CD4-positive, CD25-positive, alpha-beta regulatory T cell (primary cell): ENCODE measurements at regions not wholly inside any gene's neighbourhood (a gene's known extent, or its start where the extent isn't known, plus 50 kb on each side); places are given as distances from the start of the nearest gene placed in this dataset.
A peak's percentile ranks its signal among the peaks of the same experiment; 100 is the strongest.

Experiments
- ATAC-seq, 2 donors: fragments of 150-1000 bp; cut with Tn5 transposase; one replicate each; pipeline ENCODE4 v1.10.0; 2021; ENCODE audit warnings: low read depth in 2 of 2, moderate number of reproducible peaks in 2 of 2, moderate library complexity in 1 of 2
- DNase-seq, 3 donors: peaks; one replicate each; pipeline versions ENCODE4 v3.0.0 to v3.0.0-alpha.2; 2012 to 2022; ENCODE audit warnings: mixed read lengths in 1 of 3
- H3K27ac ChIP-seq: one replicate; pipeline ENCODE4 v1.7.0; 2013; ENCODE audit warnings: mild to moderate bottlenecking, low read length; ENCODE audit not compliant: insufficient read depth, poor library complexity, severe bottlenecking
- H3K27me3 ChIP-seq: one replicate; pipeline ENCODE4 v1.7.0; 2013; ENCODE audit warnings: low read length; ENCODE audit not compliant: control insufficient read depth, insufficient read depth
- H3K36me3 ChIP-seq: one replicate; pipeline ENCODE4 v1.7.0; 2013; ENCODE audit warnings: mild to moderate bottlenecking, low read length, moderate library complexity; ENCODE audit not compliant: control insufficient read depth, insufficient read depth
- H3K4me1 ChIP-seq: 2 replicates; pipeline ENCODE4 v1.7.0; 2013; ENCODE audit warnings: mild to moderate bottlenecking, low read length; ENCODE audit not compliant: insufficient read depth, control insufficient read depth, poor library complexity, severe bottlenecking
- H3K4me3 ChIP-seq: one replicate; pipeline ENCODE4 v1.7.0; 2013; ENCODE audit warnings: low read depth, mild to moderate bottlenecking, low read length, moderate library complexity
- H3K9me3 ChIP-seq, 2 experiments: 1 replicate in 1 of 2; 2 replicates in 1 of 2; pipeline ENCODE4 v1.7.0; 2013; ENCODE audit warnings: low read length in 2 of 2, mild to moderate bottlenecking in 1 of 2, moderate library complexity in 1 of 2; ENCODE audit not compliant: control insufficient read depth in 2 of 2
- H3K27ac Mint-ChIP-seq, 3 donors: one replicate each; pipeline ENCODE4 v1.8.0; 2020 to 2022; ENCODE audit warnings: mild to moderate bottlenecking in 3 of 3, mixed read lengths in 3 of 3, moderate library complexity in 2 of 3
- H3K27me3 Mint-ChIP-seq: one replicate; pipeline ENCODE4 v1.8.0; 2022; ENCODE audit warnings: mild to moderate bottlenecking, mixed read lengths
- H3K36me3 Mint-ChIP-seq: one replicate; pipeline ENCODE4 v1.8.0; 2020; ENCODE audit warnings: mixed read lengths
- H3K4me1 Mint-ChIP-seq, 4 donors: one replicate each; pipeline ENCODE4 v1.8.0; 2020 to 2022; ENCODE audit warnings: mixed read lengths in 4 of 4, mild to moderate bottlenecking in 1 of 4
- H3K4me3 Mint-ChIP-seq, 4 donors: one replicate each; pipeline ENCODE4 v1.8.0; 2020 to 2022; ENCODE audit warnings: mild to moderate bottlenecking in 4 of 4, mixed read lengths in 4 of 4, moderate library complexity in 3 of 4
- H3K9me3 Mint-ChIP-seq, 7 donors: one replicate each; pipeline ENCODE4 v1.8.0; 2020 to 2022; ENCODE audit warnings: mixed read lengths in 7 of 7, mild to moderate bottlenecking in 3 of 7, moderate library complexity in 2 of 7

DNA sequence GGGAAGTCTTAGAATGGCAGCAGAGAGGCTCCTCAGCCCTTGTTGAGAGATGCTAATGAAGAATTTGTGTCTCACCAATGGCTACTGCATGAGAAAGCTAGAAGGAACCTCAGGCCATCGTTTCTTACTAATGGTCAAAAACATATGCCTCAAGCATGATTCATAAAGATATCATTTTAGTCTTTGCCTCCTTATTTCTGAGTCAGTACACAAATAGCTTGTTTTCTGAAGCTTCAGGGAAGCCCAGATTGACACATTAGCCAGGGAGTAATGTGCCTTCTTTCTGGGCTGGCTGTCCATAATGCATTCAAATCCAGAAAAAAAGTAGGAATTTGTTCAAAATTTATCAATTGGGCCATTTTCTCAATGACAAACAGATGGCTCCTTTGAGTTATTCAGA lies 169.4 kb upstream of the ZBED5 start:
- H3K9me3 Mint-ChIP-seq, result no peaks in the 10 kb centered on the region
- peaks cover 24% of the 10 kb centered on the region for H3K27me3 Mint-ChIP-seq
- Histone ChIP-seq H3K9me3 (no peaks in the 10 kb centered on the region), H3K36me3 (no peaks in the 10 kb centered on the region), H3K4me1 (no peaks in the 10 kb centered on the region), H3K27ac (no peak overlapping the region), H3K4me3 (no peak overlapping the region), H3K27me3 (peaks cover 5% of the 10 kb centered on the region)
- no peaks in the 10 kb centered on the region for H3K36me3 Mint-ChIP-seq
- DNase-seq (no peak), ATAC-seq (no peak)
- H3K4me3 Mint-ChIP-seq, result no peak overlapping the region
- H3K27ac Mint-ChIP-seq, result no peak overlapping the region
- no peaks in the 10 kb centered on the region for H3K4me1 Mint-ChIP-seq

DNA sequence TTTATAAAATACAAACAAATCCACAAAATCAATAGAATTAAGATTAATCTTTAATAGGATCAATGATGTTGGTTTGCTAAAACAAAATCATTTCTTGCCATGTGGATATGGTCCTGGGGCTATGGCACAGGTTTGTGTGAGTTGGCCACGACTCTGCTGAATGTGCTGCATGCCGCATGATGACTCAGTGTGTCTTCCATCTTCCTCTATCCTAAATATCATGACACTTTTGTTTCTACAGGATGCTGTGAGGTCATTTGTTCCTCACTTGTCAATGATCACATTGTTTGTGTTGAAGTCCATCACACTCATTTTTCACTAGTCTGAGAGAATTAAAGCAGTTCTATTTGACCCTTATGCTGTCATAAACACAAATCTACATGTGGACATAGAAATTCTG lies 167.2 kb upstream of the ZBED5 start:
- no peaks in the 10 kb centered on the region for H3K36me3 ChIP-seq
- Mint-ChIP-seq H3K4me1 (peaks cover 0 to 2% (median 0%) of the 10 kb centered on the region in 4 donors), H3K4me3 (no peak overlapping the region), H3K9me3 (no peaks in the 10 kb centered on the region), H3K36me3 (no peaks in the 10 kb centered on the region), H3K27ac (no peak overlapping the region), H3K27me3 (peaks cover 23% of the 10 kb centered on the region)
- no peak for ATAC-seq
- H3K9me3 ChIP-seq, result no peaks in the 10 kb centered on the region
- DNase-seq, result no peak
- no peak overlapping the region for H3K27ac ChIP-seq
- H3K4me1 ChIP-seq, result no peaks in the 10 kb centered on the region
- H3K4me3 ChIP-seq, result no peak overlapping the region
- peaks cover 8% of the 10 kb centered on the region for H3K27me3 ChIP-seq

DNA sequence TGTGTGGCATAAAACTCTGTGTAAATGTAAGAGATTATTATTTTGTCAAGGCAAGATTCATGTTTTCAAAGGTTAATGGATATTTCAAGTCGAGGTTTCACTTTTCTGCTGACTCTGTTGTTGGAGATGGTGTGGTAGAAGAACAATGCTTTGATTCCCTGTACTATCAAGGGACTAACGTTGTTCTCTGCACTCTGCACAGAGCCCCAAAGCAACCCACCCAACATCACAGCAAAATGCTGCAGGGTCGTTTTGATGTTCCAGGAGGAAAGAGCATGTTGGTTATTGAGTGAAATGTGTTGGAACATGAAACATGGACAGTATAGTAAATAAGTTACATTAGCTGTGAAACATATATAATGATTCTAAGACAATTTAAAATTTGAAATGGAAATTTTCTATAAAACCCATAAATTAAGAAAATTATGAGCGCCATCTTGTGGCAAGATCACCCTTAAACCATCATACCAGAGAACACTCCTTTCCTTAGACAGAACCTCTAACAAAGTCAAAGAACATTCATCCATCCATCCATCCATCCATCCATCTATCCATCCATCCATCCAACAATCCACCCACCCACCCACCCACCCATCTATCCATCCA lies 164.4 kb upstream of the ZBED5 start:
- DNase-seq, result peak in 2 of 3 donors; percentile 29 to 41

DNA sequence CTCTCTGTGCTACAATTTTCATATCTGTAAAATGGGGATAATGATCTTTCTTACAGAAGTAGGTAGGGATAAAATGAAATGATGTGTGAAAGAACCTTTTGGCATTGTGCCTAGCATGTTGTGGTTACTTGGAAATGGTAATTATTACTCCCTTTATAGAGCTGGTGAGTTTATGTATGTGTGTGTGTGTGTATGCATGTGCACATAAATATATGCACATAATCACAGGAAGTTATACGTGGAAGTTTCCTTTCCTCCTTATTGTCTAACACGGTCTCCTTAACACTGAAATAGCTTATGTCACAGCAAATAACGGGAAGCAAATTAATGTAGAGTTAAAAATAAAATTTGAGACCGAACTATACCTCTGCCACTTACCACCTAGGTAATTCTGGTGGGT lies 163.7 kb upstream of the ZBED5 start:
- Histone ChIP-seq H3K27ac (no peak overlapping the region), H3K27me3 (peaks cover 2% of the 10 kb centered on the region), H3K4me1 (no peaks in the 10 kb centered on the region), H3K36me3 (no peaks in the 10 kb centered on the region), H3K4me3 (no peak overlapping the region), H3K9me3 (no peaks in the 10 kb centered on the region)
- no peak overlapping the region for H3K4me3 Mint-ChIP-seq
- H3K27me3 Mint-ChIP-seq, result peaks cover 29% of the 10 kb centered on the region
- ATAC-seq, result no peak
- H3K9me3 Mint-ChIP-seq, result peaks cover 0 to 1% (median 0%) of the 10 kb centered on the region in 7 donors
- no peak overlapping the region for H3K27ac Mint-ChIP-seq
- no peaks in the 10 kb centered on the region for H3K36me3 Mint-ChIP-seq
- DNase-seq, result no peak
- peaks cover 0 to 2% (median 0%) of the 10 kb centered on the region in 4 donors for H3K4me1 Mint-ChIP-seq

More for the DNA sequence above, 164.4 kb upstream of the ZBED5 start:
- no peak overlapping the region for H3K4me3 Mint-ChIP-seq
- H3K27ac Mint-ChIP-seq, result no peak overlapping the region
- H3K27me3 ChIP-seq, result peaks cover 8% of the 10 kb centered on the region
- no peaks in the 10 kb centered on the region for H3K4me1 ChIP-seq
- no peak overlapping the region for H3K27ac ChIP-seq
- H3K27me3 Mint-ChIP-seq, result peaks cover 24% of the 10 kb centered on the region
- no peaks in the 10 kb centered on the region for H3K9me3 ChIP-seq
- ATAC-seq, result no peak
- H3K4me3 ChIP-seq, result no peak overlapping the region
- H3K4me1 Mint-ChIP-seq, result peaks cover 0 to 2% (median 0%) of the 10 kb centered on the region in 4 donors
- peaks cover 0 to 1% (median 0%) of the 10 kb centered on the region in 7 donors for H3K9me3 Mint-ChIP-seq
- H3K36me3 ChIP-seq, result no peaks in the 10 kb centered on the region
- no peaks in the 10 kb centered on the region for H3K36me3 Mint-ChIP-seq

DNA sequence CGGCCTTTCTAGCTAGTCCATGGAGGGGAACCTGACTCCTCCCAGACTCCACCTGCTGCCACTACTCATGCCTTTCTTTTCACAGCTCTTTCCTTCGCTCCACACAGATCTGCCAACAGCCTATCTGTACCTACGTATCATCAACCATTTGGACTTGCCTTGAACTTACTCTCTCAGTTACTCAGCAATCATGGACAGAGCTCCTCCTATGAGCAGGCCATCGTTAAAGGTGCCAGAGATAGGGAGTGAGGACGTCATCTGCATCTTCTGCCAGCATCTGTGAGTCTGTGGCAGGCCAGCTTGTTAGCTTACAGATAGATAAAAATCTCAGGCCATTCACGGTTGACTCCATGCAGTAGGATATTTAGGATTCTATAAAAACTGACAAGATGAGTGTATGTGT lies 162.9 kb upstream of the ZBED5 start:
- DNase-seq, result no peak
- H3K36me3 ChIP-seq, result no peaks in the 10 kb centered on the region
- peaks cover 2% of the 10 kb centered on the region for H3K27me3 ChIP-seq
- H3K4me1 ChIP-seq, result no peaks in the 10 kb centered on the region
- Mint-ChIP-seq H3K36me3 (no peaks in the 10 kb centered on the region), H3K9me3 (peaks cover 0 to 1% (median 0%) of the 10 kb centered on the region in 7 donors), H3K4me3 (no peak overlapping the region), H3K27me3 (peaks cover 27% of the 10 kb centered on the region), H3K4me1 (peaks cover 0 to 2% (median 0%) of the 10 kb centered on the region in 4 donors), H3K27ac (no peak overlapping the region)
- no peak for ATAC-seq
- H3K27ac ChIP-seq, result no peak overlapping the region
- no peak overlapping the region for H3K4me3 ChIP-seq
- no peaks in the 10 kb centered on the region for H3K9me3 ChIP-seq

DNA sequence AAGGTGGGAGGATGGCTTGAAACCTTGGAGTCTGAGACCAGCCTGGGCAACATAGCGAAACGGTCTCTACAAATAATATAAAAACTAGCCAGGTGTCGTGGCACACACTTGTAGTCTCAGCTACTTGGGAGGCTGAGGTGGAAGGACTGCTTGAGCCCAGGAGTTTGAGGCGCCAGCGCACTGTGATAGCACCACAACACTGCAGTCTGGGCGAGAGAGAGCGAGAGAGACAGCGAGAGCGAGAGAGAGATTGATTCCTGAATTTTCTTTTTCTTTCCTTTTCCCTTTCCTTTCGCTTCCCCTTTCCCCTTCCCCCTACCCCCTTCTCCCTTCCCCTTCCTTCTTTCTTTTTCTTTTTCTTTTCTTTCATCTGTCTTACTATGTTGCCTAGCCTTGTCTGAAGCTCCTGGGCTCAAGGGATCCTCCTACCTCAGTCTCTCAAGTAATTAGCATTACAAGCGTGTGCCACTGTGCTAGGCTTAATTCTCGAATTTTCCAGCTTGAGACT lies 162.4 kb upstream of the ZBED5 start:
- H3K36me3 Mint-ChIP-seq, result no peaks in the 10 kb centered on the region
- H3K27ac Mint-ChIP-seq, result no peak overlapping the region
- H3K36me3 ChIP-seq, result no peaks in the 10 kb centered on the region
- H3K4me1 ChIP-seq, result no peaks in the 10 kb centered on the region
- H3K4me3 ChIP-seq, result no peak overlapping the region
- H3K9me3 ChIP-seq, result no peaks in the 10 kb centered on the region
- H3K4me3 Mint-ChIP-seq, result no peak overlapping the region
- peaks cover 2% of the 10 kb centered on the region for H3K27me3 ChIP-seq
- DNase-seq (no peak), ATAC-seq (no peak)
- no peak overlapping the region for H3K27ac ChIP-seq
- H3K4me1 Mint-ChIP-seq, result peaks cover 0 to 2% (median 0%) of the 10 kb centered on the region in 4 donors
- H3K27me3 Mint-ChIP-seq, result peaks cover 27% of the 10 kb centered on the region
- H3K9me3 Mint-ChIP-seq, result peaks cover 0 to 1% (median 0%) of the 10 kb centered on the region in 7 donors

DNA sequence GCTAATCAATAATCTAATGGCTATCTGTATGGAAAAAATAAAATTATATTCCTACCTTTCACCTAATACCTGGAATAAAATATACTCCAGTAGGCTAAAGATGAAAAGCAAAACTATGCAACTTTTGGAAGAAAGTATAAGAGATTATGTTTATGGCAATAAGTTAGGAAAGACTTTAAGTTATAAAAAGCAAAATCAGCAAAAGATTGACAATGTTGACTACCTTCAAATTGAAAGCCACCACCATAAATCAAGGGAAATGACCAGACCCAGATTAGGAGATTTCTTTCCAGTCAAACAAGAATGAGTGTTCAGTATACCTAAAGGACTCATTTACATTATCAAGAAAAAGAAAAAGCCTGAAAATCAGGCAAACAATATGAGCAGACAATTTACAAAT lies 159.1 kb upstream of the ZBED5 start:
- no peaks in the 10 kb centered on the region for H3K4me1 ChIP-seq
- H3K4me3 Mint-ChIP-seq, result no peak overlapping the region
- peaks cover 0 to 2% (median 0%) of the 10 kb centered on the region in 4 donors for H3K4me1 Mint-ChIP-seq

DNA sequence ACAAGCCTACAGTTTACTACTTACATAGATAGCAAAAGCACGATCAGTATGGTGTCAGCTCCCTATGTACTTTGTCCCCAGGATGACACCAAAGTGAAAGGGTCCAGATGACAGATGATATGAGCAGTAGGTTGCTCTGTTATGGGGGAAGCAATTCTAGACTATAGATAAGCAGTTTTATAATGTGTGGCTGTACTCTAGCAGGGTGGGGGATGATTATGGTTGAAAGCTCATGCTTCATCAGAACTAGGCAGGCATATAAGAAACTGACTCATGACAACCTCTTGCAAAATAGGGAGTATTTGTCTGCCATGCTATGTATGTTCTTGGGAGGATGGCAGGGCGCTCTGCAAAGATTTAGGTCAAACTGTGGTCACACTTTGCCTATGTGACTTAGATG lies 158.2 kb upstream of the ZBED5 start:
- H3K27me3 ChIP-seq, result peaks cover 2% of the 10 kb centered on the region
- no peak overlapping the region for H3K4me3 Mint-ChIP-seq
- H3K4me1 ChIP-seq, result no peaks in the 10 kb centered on the region
- no peaks in the 10 kb centered on the region for H3K36me3 Mint-ChIP-seq
- no peak overlapping the region for H3K27ac ChIP-seq
- DNase-seq (no peak), ATAC-seq (no peak)
- peaks cover 0 to 1% (median 0%) of the 10 kb centered on the region in 7 donors for H3K9me3 Mint-ChIP-seq
- no peaks in the 10 kb centered on the region for H3K36me3 ChIP-seq
- H3K27me3 Mint-ChIP-seq, result peaks cover 39% of the 10 kb centered on the region
- no peak overlapping the region for H3K27ac Mint-ChIP-seq
- H3K9me3 ChIP-seq, result no peaks in the 10 kb centered on the region
- H3K4me3 ChIP-seq, result no peak overlapping the region
- peaks cover 0 to 2% (median 0%) of the 10 kb centered on the region in 4 donors for H3K4me1 Mint-ChIP-seq

More for the DNA sequence above, 159.1 kb upstream of the ZBED5 start:
- Histone ChIP-seq H3K36me3 (no peaks in the 10 kb centered on the region), H3K27ac (no peak overlapping the region), H3K9me3 (no peaks in the 10 kb centered on the region), H3K27me3 (peaks cover 2% of the 10 kb centered on the region), H3K4me3 (no peak overlapping the region)
- no peak for ATAC-seq
- Mint-ChIP-seq H3K27ac (no peak overlapping the region), H3K27me3 (peaks cover 35% of the 10 kb centered on the region), H3K9me3 (peaks cover 0 to 1% (median 0%) of the 10 kb centered on the region in 7 donors), H3K36me3 (no peaks in the 10 kb centered on the region)
- DNase-seq, result no peak
